H9 (cell line): ENCODE measurements at regions not wholly inside any gene's neighbourhood (a gene's known extent, or its start where the extent isn't known, plus 50 kb on each side); places are given as distances from the start of the nearest gene placed in this dataset.
"Not testable (repeated sequence)": the region's sequence is repeated elsewhere in the genome, so short reads cannot be mapped to it uniquely, and the experiment has no call there.

Experiments
- DNase-seq: peaks from one replicate; pipeline ENCODE4 v3.0.0-alpha.2; 2017
- H2AFZ ChIP-seq: one replicate; pipeline ENCODE4 v1.6.1; 2013; ENCODE audit warnings: mild to moderate bottlenecking, low read length, control low read depth, moderate library complexity
- H2AK5ac ChIP-seq: 2 replicates; pipeline ENCODE4 v1.6.1; 2013; ENCODE audit warnings: low read length, control low read depth, mixed read lengths; ENCODE audit not compliant: insufficient read length
- H2BK120ac ChIP-seq: one replicate; pipeline ENCODE4 v1.6.1; 2013; ENCODE audit warnings: low read depth, mild to moderate bottlenecking, low read length, control low read depth, inconsistent platforms; ENCODE audit not compliant: poor library complexity, severe bottlenecking
- H2BK12ac ChIP-seq: 2 replicates; pipeline ENCODE4 v1.6.1; 2013; ENCODE audit warnings: low read length, control low read depth, mixed read lengths, low read depth; ENCODE audit not compliant: insufficient read length
- H2BK15ac ChIP-seq: 2 replicates; pipeline ENCODE4 v1.6.1; 2013; ENCODE audit warnings: low read depth, low read length, control low read depth
- H2BK20ac ChIP-seq: one replicate; pipeline ENCODE4 v1.6.1; 2013; ENCODE audit warnings: low read depth, mild to moderate bottlenecking, low read length, control low read depth, inconsistent platforms; ENCODE audit not compliant: poor library complexity, severe bottlenecking
- H2BK5ac ChIP-seq: 2 replicates; pipeline ENCODE4 v1.6.1; 2013; ENCODE audit warnings: low read length, control low read depth, mixed read lengths; ENCODE audit not compliant: insufficient read length
- H3K14ac ChIP-seq: 2 replicates; pipeline ENCODE4 v1.6.1; 2013; ENCODE audit warnings: low read length, control low read depth; ENCODE audit not compliant: insufficient read depth
- H3K18ac ChIP-seq: 2 replicates; pipeline ENCODE4 v1.6.1; 2013; ENCODE audit warnings: low read depth, mild to moderate bottlenecking, mixed read lengths, low read length, control low read depth; ENCODE audit not compliant: insufficient read length
- H3K23ac ChIP-seq: 2 replicates; pipeline ENCODE4 v1.6.1; 2013; ENCODE audit warnings: low read length, control low read depth, mixed read lengths, low read depth; ENCODE audit not compliant: insufficient read length
- H3K23me2 ChIP-seq: 2 replicates; pipeline ENCODE4 v1.6.1; 2013; ENCODE audit warnings: low read depth, mild to moderate bottlenecking, mixed read lengths, low read length, control low read depth; ENCODE audit not compliant: insufficient read length, poor library complexity, severe bottlenecking
- H3K27ac ChIP-seq: 2 replicates; pipeline ENCODE4 v1.5.1; 2013; ENCODE audit warnings: low read length, control low read depth, mixed read lengths, low read depth; ENCODE audit not compliant: insufficient read length
- H3K27me3 ChIP-seq: 2 replicates; pipeline ENCODE4 v1.6.1; 2013; ENCODE audit warnings: low read length, control low read depth, inconsistent platforms; ENCODE audit not compliant: insufficient read depth
- H3K4ac ChIP-seq: 2 replicates; pipeline ENCODE4 v1.6.1; 2013; ENCODE audit warnings: low read depth, mild to moderate bottlenecking, control low read depth, inconsistent platforms, low read length, moderate library complexity
- H3K4me1 ChIP-seq: 2 replicates; pipeline ENCODE4 v1.6.1; 2013; ENCODE audit warnings: low read length, control low read depth, inconsistent platforms; ENCODE audit not compliant: insufficient read depth
- H3K4me2 ChIP-seq: 2 replicates; pipeline ENCODE4 v1.6.1; 2013; ENCODE audit warnings: low read length, control low read depth, mixed read lengths; ENCODE audit not compliant: insufficient read length, insufficient read depth
- H3K56ac ChIP-seq: 2 replicates; pipeline ENCODE4 v1.6.1; 2013; ENCODE audit warnings: low read depth, mild to moderate bottlenecking, mixed read lengths, low read length, control low read depth; ENCODE audit not compliant: insufficient read length
- H3K79me1 ChIP-seq: 2 replicates; pipeline ENCODE4 v1.6.1; 2013; ENCODE audit warnings: low read depth, mild to moderate bottlenecking, moderate library complexity, low read length, control low read depth, inconsistent platforms; ENCODE audit not compliant: insufficient read depth, poor library complexity, severe bottlenecking
- H3K79me2 ChIP-seq: 2 replicates; pipeline ENCODE4 v1.6.1; 2013; ENCODE audit warnings: low read length, control low read depth, inconsistent platforms; ENCODE audit not compliant: insufficient read depth
- H3K9ac ChIP-seq: 2 replicates; pipeline ENCODE4 v1.6.1; 2013; ENCODE audit warnings: low read length, control low read depth, mixed read lengths; ENCODE audit not compliant: insufficient read length; ENCODE audit errors: extremely low read depth
- H3K9me3 ChIP-seq: one replicate; pipeline ENCODE4 v1.6.1; 2013; ENCODE audit warnings: low read depth, low read length, inconsistent platforms; ENCODE audit not compliant: control insufficient read depth
- H3T11ph ChIP-seq: one replicate; pipeline ENCODE4 v1.6.1; 2013; ENCODE audit warnings: mild to moderate bottlenecking, low read length, control low read depth, inconsistent platforms
- H4K20me1 ChIP-seq: one replicate; pipeline ENCODE4 v1.6.1; 2013; ENCODE audit not compliant: control insufficient read depth, insufficient read length, insufficient read depth
- H4K5ac ChIP-seq: 2 replicates; pipeline ENCODE4 v1.6.1; 2013; ENCODE audit warnings: low read depth, mild to moderate bottlenecking, mixed read lengths, low read length, control low read depth; ENCODE audit not compliant: insufficient read length
- H4K8ac ChIP-seq: replicated peaks from 2 replicates; pipeline ENCODE4 v1.6.1; 2013; ENCODE audit warnings: low read length, control low read depth, mixed read lengths, low read depth; ENCODE audit not compliant: insufficient read length
- H4K91ac ChIP-seq: 2 replicates; pipeline ENCODE4 v1.6.1; 2013; ENCODE audit warnings: low read depth, mild to moderate bottlenecking, moderate library complexity, mixed read lengths, low read length, control low read depth; ENCODE audit not compliant: insufficient read length
- H3K27ac Mint-ChIP-seq, 3 experiments: 2 replicates in 2 of 3; 3 replicates in 1 of 3; pipeline ENCODE4 v1.8.0; 2020 to 2021; ENCODE audit warnings: mixed read lengths in 3 of 3, mild to moderate bottlenecking in 1 of 3, moderate library complexity in 1 of 3
- H3K27me3 Mint-ChIP-seq: 2 replicates; pipeline ENCODE4 v1.8.0; 2021; ENCODE audit warnings: low read depth, mild to moderate bottlenecking, moderate library complexity, mixed read lengths
- H3K36me3 Mint-ChIP-seq, 3 experiments: 2 replicates in 2 of 3; 3 replicates in 1 of 3; pipeline ENCODE4 v1.8.0; 2020 to 2021; ENCODE audit warnings: low read depth in 3 of 3, mixed read lengths in 3 of 3; ENCODE audit not compliant: insufficient read depth in 1 of 3
- H3K4me1 Mint-ChIP-seq, 2 experiments: 2 replicates each; pipeline ENCODE4 v1.8.0; 2020; ENCODE audit warnings: mixed read lengths in 2 of 2
- H3K4me3 Mint-ChIP-seq, 2 experiments: 2 replicates in 1 of 2; 3 replicates in 1 of 2; pipeline ENCODE4 v1.8.0; 2020 to 2021; ENCODE audit warnings: mild to moderate bottlenecking in 2 of 2, mixed read lengths in 2 of 2, moderate library complexity in 1 of 2
- H3K9me3 Mint-ChIP-seq, 2 experiments: 2 replicates in 1 of 2; 3 replicates in 1 of 2; pipeline ENCODE4 v1.8.0; 2020; ENCODE audit warnings: mild to moderate bottlenecking in 2 of 2, mixed read lengths in 2 of 2, moderate library complexity in 1 of 2
- CTCF ChIP-seq: fragments of 200-600 bp; sonication (generic); conservative IDR thresholded peaks from 3 replicates; pipeline ENCODE4 v1.8.0; 2021; ENCODE audit warnings: antibody characterized with exemption, mild to moderate bottlenecking
- WGBS: extraction: QIAGEN DNeasy Blood & Tissue Kit; methylation state at CpG from one replicate; pipeline ENCODE4 v1.1.7; 2013; ENCODE audit warnings: missing lambda C conversion rate, low lambda C conversion rate, mixed read lengths; ENCODE audit not compliant: insufficient read length; ENCODE audit errors: extremely low coverage; 5-methylcytosine and 5-hydroxymethylcytosine counted together

- peaks cover 5 to 17% (median 13%) of the 10 kb centered on the region in 3 experiments; a peak in 6 of 7 replicates for H3K36me3 Mint-ChIP-seq
Measured at GRCh38 chr6:47424436-47424836, 53.2 kb upstream of the CD2AP start.

GRCh38 chr6:47425724-47426123 is 51.9 kb upstream of the CD2AP start:
- H3K4me1 Mint-ChIP-seq, result peaks cover 13 to 19% of the 10 kb centered on the region in 2 experiments

More at GRCh38 chr6:47424436-47424836, 53.2 kb upstream of the CD2AP start:
- Histone ChIP-seq H2BK15ac (no peak overlapping the region), H3K14ac (no peak overlapping the region), H4K5ac (no peak overlapping the region), H3K9ac (no peak overlapping the region), H3K27ac (no peak overlapping the region), H2BK12ac (no peak overlapping the region), H3K18ac (no peak overlapping the region), H2BK20ac (no peak overlapping the region), H4K20me1 (no peaks in the 10 kb centered on the region), H3K23me2 (no peaks in the 10 kb centered on the region), H3K79me1 (no peaks in the 10 kb centered on the region), H3K4ac (no peak overlapping the region), H3K23ac (no peak overlapping the region), H3K4me1 (no peaks in the 10 kb centered on the region; the same call in 1 of the 2 replicates), H3K56ac (no peak overlapping the region), H3K4me2 (no peak overlapping the region), H2BK120ac (no peak overlapping the region), H2BK5ac (no peak overlapping the region), H3K79me2 (no peaks in the 10 kb centered on the region), H3K27me3 (no peaks in the 10 kb centered on the region), H4K8ac (no peak overlapping the region), H3K9me3 (no peaks in the 10 kb centered on the region), H3T11ph (no peak overlapping the region), H4K91ac (no peak overlapping the region), H2AK5ac (no peak overlapping the region), H2AFZ (no peak overlapping the region)
- no CpG with 5 or more reads among the region's 4 CpGs for WGBS
- DNase-seq, result no peak
- Mint-ChIP-seq H3K4me1 (peaks cover 7 to 12% of the 10 kb centered on the region in 2 experiments), H3K4me3 (no peak overlapping the region), H3K27me3 (no peaks in the 10 kb centered on the region), H3K9me3 (peaks cover 17 to 18% of the 10 kb centered on the region in 2 experiments), H3K27ac (peak overlapping the region in 1 of 3 experiments; percentile 52; a peak in 1 of 7 replicates)
- no peak for TF ChIP-seq CTCF

More at GRCh38 chr6:47425724-47426123, 51.9 kb upstream of the CD2AP start:
- H2AFZ ChIP-seq, H2BK5ac ChIP-seq, H3K9ac ChIP-seq, H3K27me3 Mint-ChIP-seq, H3K9me3 ChIP-seq, H4K5ac ChIP-seq, H4K91ac ChIP-seq, DNase-seq, H3K27ac ChIP-seq, H2BK20ac ChIP-seq, H3K79me1 ChIP-seq, H3K18ac ChIP-seq, H3K4me2 ChIP-seq, H4K20me1 ChIP-seq, H2AK5ac ChIP-seq, H3K23me2 ChIP-seq, H3K23ac ChIP-seq, H2BK120ac ChIP-seq, H2BK12ac ChIP-seq, H3K4me1 ChIP-seq, H2BK15ac ChIP-seq, H3K4me3 Mint-ChIP-seq, H3K56ac ChIP-seq, H3K14ac ChIP-seq, H3K27ac Mint-ChIP-seq, H3T11ph ChIP-seq, H3K79me2 ChIP-seq, H3K4ac ChIP-seq, H3K27me3 ChIP-seq, H4K8ac ChIP-seq: not testable (repeated sequence)
- peaks cover 27% of the 10 kb centered on the region in 2 experiments for H3K9me3 Mint-ChIP-seq
- H3K36me3 Mint-ChIP-seq, result peaks cover 9 to 27% (median 16%) of the 10 kb centered on the region in 3 experiments
- WGBS, result no CpG with 5 or more reads among the region's 3 CpGs
